GM19397 (cell line): ENCODE measurements at regions not wholly inside any gene's neighbourhood (a gene's known extent, or its start where the extent isn't known, plus 50 kb on each side); places are given as distances from the start of the nearest gene placed in this dataset.
"Not testable (repeated sequence)": the region's sequence is repeated elsewhere in the genome, so short reads cannot be mapped to it uniquely, and the experiment has no call there.

ENCODE experiments used
- ATAC-seq: cut with Tn5 transposase; IDR thresholded peaks from one replicate; pipeline ENCODE4 v1.9.1; 2021; ENCODE audit warnings: mild to moderate bottlenecking, moderate library complexity; ENCODE audit not compliant: unreplicated experiment

GRCh38 chr1:213711833-213712490 lies 275.8 kb upstream of the PROX1 start:
- not testable (repeated sequence) for ATAC-seq

- no peak for ATAC-seq
Measured at GRCh38 chr1:213714645-213715044, 273.1 kb upstream of the PROX1 start.

GRCh38 chr1:213715182-213715581 lies 272.6 kb upstream of the PROX1 start:
- ATAC-seq, result no peak

GRCh38 chr1:213719462-213719861 lies 268.3 kb upstream of the PROX1 start:
- ATAC-seq, result no peak

GRCh38 chr1:213720032-213720431 lies 267.7 kb upstream of the PROX1 start:
- ATAC-seq, result no peak

GRCh38 chr1:213723187-213723586 lies 264.6 kb upstream of the PROX1 start:
- no peak for ATAC-seq

- ATAC-seq, result no peak
Measured at GRCh38 chr1:213724640-213725536, 262.9 kb upstream of the PROX1 start.

GRCh38 chr1:213727853-213728592 lies 259.8 kb upstream of the PROX1 start:
- no peak for ATAC-seq

- ATAC-seq, result no peak
Measured at GRCh38 chr1:213728593-213729536, 258.9 kb upstream of the PROX1 start.

- ATAC-seq, result no peak
Measured at GRCh38 chr1:213733705-213734104, 254.1 kb upstream of the PROX1 start.

- ATAC-seq, result no peak
Measured at GRCh38 chr1:213737398-213738035, 250.3 kb upstream of the PROX1 start.

GRCh38 chr1:213738658-213739057 lies 249.1 kb upstream of the PROX1 start:
- ATAC-seq, result no peak

- no peak for ATAC-seq
Measured at GRCh38 chr1:213742992-213743391, 244.8 kb upstream of the PROX1 start.

GRCh38 chr1:213744780-213745179 lies 243.0 kb upstream of the PROX1 start:
- ATAC-seq, result no peak

- no peak for ATAC-seq
Measured at GRCh38 chr1:213745451-213745850, 242.3 kb upstream of the PROX1 start.

GRCh38 chr1:213749558-213749957 lies 238.2 kb upstream of the PROX1 start:
- no peak for ATAC-seq

- ATAC-seq, result no peak
Measured at GRCh38 chr1:213750231-213751063, 237.3 kb upstream of the PROX1 start.

- no peak for ATAC-seq
Measured at GRCh38 chr1:213751064-213751397, 236.7 kb upstream of the PROX1 start.
